ENCODE measurements at regions not wholly inside any gene's neighbourhood (a gene's known extent, or its start where the extent isn't known, plus 50 kb on each side); places are given as distances from the start of the nearest gene placed in this dataset.
"Not testable (repeated sequence)": the region's sequence is repeated elsewhere in the genome, so short reads cannot be mapped to it uniquely, and the experiment has no call there.

GRCh38 chr6:84825461-84825860, 61.1 kb upstream of the TBX18 start:
- H3K4me1 ChIP-seq (ENCODE audit: control insufficient read depth, insufficient read depth, low read length): no peaks in the 10 kb centered on the region
- ChIA-PET CTCF (interaction anchor here (0.6 kb wide), 1 partner anchor 51 kb away, joined by 4 read pairs; no protein-coding TSS in a partner anchor), POLR2A (no interaction called here)
- no peaks in the 10 kb centered on the region for H3K36me3 ChIP-seq (ENCODE audit: control insufficient read depth in 2 of 2, insufficient read depth in 1 of 2, low read length in 2 of 2)
- TF ChIP-seq ZNF571 (tag by site-specific recombination; IDR thresholded peaks at IDR 0.05) (no peak), KLF10 (tag by site-specific recombination; IDR thresholded peaks at IDR 0.05) (no peak), ZNF768 (tag by site-specific recombination; IDR thresholded peaks at IDR 0.05) (no peak), ZBTB6 (tag by site-specific recombination; IDR thresholded peaks at IDR 0.05) (no peak), ZNF529 (tag by site-specific recombination; IDR thresholded peaks at IDR 0.05; ENCODE audit: insufficient replicate concordance) (no peak), ZNF600 (tag by site-specific recombination; IDR thresholded peaks at IDR 0.05) (no peak), ZIC2 (tag by site-specific recombination; IDR thresholded peaks at IDR 0.05) (no peak)
- H3K9me3 ChIP-seq (ENCODE audit: control insufficient read depth, insufficient read depth, low read depth, low read length): no peaks in the 10 kb centered on the region
- no peak overlapping the region for H3K27ac ChIP-seq (ENCODE audit: extremely low read depth, low read depth, low read length)
- H3K4me3 ChIP-seq (ENCODE audit: low read depth, low read length): no peak overlapping the region

- H3K4me1 ChIP-seq (ENCODE audit: control insufficient read depth, insufficient read depth, low read length); H3K36me3 ChIP-seq (ENCODE audit: control insufficient read depth in 2 of 2, insufficient read depth in 1 of 2, low read length in 2 of 2); CTCF ChIA-PET; H3K27ac ChIP-seq (ENCODE audit: extremely low read depth, low read depth, low read length); H3K9me3 ChIP-seq (ENCODE audit: control insufficient read depth, insufficient read depth, low read depth, low read length); POLR2A ChIA-PET; H3K4me3 ChIP-seq (ENCODE audit: low read depth, low read length): not testable (repeated sequence)
- peak; percentile 82 for TF ChIP-seq ZNF529 (tag by site-specific recombination; IDR thresholded peaks at IDR 0.05; ENCODE audit: insufficient replicate concordance)
These were observed 56.9 kb upstream of the TBX18 start for GRCh38 chr6:84821314-84821713.

- no peaks in the 10 kb centered on the region for H3K4me1 ChIP-seq (ENCODE audit: control insufficient read depth, insufficient read depth, low read length)
- H3K27ac ChIP-seq (ENCODE audit: extremely low read depth, low read depth, low read length): no peak overlapping the region
- TF ChIP-seq KLF10 (tag by site-specific recombination; IDR thresholded peaks at IDR 0.05) (no peak), ZNF157 (tag by site-specific recombination; IDR thresholded peaks at IDR 0.05) (no peak), ZNF341 (tag by site-specific recombination; IDR thresholded peaks at IDR 0.05; ENCODE audit: low read depth) (no peak), ZNF175 (tag by site-specific recombination; IDR thresholded peaks at IDR 0.05) (no peak), KLF1 (tag by site-specific recombination; IDR thresholded peaks at IDR 0.05) (no peak), ZNF621 (tag by site-specific recombination; IDR thresholded peaks at IDR 0.05) (no peak), PRDM6 (tag by site-specific recombination; IDR thresholded peaks at IDR 0.05) (no peak), ELK4 (IDR thresholded peaks at IDR 0.05; ENCODE audit: borderline replicate concordance, low read depth, low read length) (no peak), BCL11B (tag by site-specific recombination; IDR thresholded peaks at IDR 0.05; ENCODE audit: low read depth) (no peak), ZNF292 (tag by site-specific recombination; IDR thresholded peaks at IDR 0.05; ENCODE audit: borderline replicate concordance, low read depth) (no peak), ZNF48 (tag by site-specific recombination; IDR thresholded peaks at IDR 0.05) (no peak), ZBTB8A (tag by site-specific recombination; IDR thresholded peaks at IDR 0.05) (no peak), ZNF561 (tag by site-specific recombination; IDR thresholded peaks at IDR 0.05; ENCODE audit: borderline replicate concordance) (no peak), ZNF555 (tag by site-specific recombination; conservative IDR thresholded peaks at IDR 0.05) (no peak), ZNF571 (tag by site-specific recombination; IDR thresholded peaks at IDR 0.05) (no peak), ZEB2 (tag by site-specific recombination; IDR thresholded peaks at IDR 0.05) (no peak)
- no peaks in the 10 kb centered on the region for H3K36me3 ChIP-seq (ENCODE audit: control insufficient read depth in 2 of 2, insufficient read depth in 1 of 2, low read length in 2 of 2)
- POLR2A ChIA-PET: interaction anchor here (0.6 kb wide), 1 partner anchor 848 kb away, joined by 4 read pairs; no protein-coding TSS in a partner anchor
- H3K9me3 ChIP-seq (ENCODE audit: control insufficient read depth, insufficient read depth, low read depth, low read length): no peaks in the 10 kb centered on the region
- H3K4me3 ChIP-seq (ENCODE audit: low read depth, low read length): no peak overlapping the region
- CTCF ChIA-PET: interaction anchor here (0.6 kb wide), 1 partner anchor 38 kb away, joined by 3 read pairs; no protein-coding TSS in a partner anchor
These were observed 52.3 kb upstream of the TBX18 start for GRCh38 chr6:84816741-84817140.
